GDM1 (cell line): ENCODE measurements at regions not wholly inside any gene's neighbourhood (a gene's known extent, or its start where the extent isn't known, plus 50 kb on each side); places are given as distances from the start of the nearest gene placed in this dataset.
"Not testable (repeated sequence)": the region's sequence is repeated elsewhere in the genome, so short reads cannot be mapped to it uniquely, and the experiment has no call there.

Source experiments
- DNase-seq: peaks from one replicate; lab custom pipeline; 2025; lab: John Stamatoyannopoulos, UW

DNA sequence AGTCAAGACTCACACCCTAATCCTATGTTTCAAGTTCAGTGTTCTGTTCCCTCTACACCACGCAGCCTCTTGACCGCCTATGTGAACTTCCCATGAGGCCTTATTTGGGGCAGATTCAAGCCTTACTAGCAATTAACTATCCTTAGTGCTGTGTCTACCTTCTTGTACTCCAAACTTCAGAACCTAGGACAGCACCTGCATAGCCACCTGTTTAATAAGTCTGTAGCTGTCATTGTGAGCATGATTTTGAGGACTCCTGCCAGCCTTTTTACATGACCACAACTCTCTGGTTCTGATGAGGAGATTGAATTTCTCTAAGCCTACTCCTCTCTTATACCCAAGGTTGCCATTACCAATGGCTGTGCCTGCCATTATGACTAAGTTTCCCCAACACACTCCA lies 50.8 kb upstream of the PCSK1 start:
- DNase-seq, result peak; percentile 5

DNA sequence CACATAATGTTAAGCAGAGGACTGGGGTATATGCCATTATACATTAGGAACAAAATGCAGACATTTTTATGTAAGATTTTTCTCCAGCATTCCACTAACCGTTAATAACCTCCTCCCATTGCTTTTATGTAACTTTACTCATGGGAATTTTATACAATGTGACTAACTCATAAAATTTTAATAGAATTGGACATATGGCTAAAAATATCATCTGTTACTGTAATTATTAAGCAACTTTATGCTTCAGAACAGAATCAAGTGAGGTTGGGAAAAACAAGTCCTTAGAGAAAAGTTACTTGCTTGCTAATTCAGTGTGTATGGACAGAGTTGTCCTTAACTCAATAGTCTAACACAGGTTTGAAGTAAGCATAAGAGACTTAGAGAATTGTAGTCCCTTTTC lies 54.8 kb upstream of the PCSK1 start:
- DNase-seq, result no peak

DNA sequence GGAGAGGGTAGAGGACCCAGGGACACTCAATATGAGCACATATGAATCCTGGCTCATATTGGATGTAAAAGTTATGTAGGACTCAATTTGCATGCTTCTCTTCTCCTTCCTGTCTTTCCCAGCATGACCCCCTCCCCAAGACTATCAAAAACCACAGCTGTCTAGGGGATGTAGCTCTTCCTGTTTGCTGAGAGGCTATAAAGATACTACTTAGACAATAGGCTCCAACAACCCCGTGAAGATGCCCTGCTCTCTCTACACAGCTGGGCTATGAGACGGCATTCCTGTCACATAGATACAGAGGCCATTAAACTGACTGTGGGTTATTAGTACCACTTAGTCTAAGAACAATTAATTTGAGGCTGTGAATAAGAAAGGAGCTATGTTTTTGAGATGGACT lies 56.5 kb upstream of the PCSK1 start:
- DNase-seq, result no peak

DNA sequence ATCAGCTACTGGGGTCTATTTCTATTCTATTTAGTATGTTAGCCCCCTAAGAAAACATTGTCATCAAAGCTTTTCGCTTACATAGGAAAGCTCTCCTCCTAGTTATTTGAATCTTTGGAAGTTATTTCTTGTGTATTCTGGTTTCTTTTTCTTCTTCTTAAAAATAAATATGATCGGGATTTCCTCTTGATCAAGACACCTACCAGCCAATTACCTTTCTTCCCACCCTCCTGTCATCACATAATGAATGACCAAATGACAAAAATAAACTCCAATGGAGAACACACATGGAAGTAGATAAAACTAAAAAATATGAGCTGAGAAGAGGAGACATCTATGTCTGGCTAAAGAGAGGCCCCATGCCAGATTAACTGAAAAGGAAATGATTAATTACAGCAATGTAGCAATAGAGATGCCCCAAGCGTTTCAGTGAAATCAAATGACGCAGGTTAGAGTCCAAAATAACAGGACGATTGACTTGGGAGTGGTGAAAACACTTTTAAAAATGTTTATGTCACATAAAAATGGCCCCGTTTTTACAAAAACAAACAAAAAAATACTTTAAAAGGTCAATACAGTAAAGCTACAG lies 59.5 kb upstream of the PCSK1 start:
- no peak for DNase-seq

DNA sequence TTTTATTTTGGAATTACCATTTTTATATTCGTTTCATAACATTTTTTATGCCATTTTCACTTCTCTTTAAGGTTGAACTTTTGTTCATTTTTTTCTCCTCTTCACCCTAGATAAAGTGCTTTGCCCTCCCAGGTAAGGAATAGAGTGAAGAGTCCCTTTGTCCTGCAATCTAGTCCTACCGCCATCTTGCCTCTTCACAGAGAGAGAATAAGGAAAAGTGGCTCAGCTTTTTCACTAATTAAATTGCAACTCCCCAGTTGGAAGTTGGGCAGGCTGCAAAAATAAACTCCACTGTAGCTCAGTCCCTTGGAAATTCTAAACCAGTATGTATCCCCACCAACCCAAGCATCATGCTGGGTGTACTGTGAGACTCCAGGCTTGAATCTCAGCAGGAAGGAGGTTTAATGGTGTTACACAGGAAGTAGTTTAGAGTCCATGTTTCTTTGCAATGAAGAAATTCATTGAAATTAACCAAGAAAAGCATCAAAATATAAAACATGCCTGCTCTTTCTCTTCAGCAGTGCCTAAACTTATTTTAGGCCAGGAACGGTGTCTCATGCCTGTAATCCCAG lies 60.3 kb upstream of the PCSK1 start:
- DNase-seq, result no peak

DNA sequence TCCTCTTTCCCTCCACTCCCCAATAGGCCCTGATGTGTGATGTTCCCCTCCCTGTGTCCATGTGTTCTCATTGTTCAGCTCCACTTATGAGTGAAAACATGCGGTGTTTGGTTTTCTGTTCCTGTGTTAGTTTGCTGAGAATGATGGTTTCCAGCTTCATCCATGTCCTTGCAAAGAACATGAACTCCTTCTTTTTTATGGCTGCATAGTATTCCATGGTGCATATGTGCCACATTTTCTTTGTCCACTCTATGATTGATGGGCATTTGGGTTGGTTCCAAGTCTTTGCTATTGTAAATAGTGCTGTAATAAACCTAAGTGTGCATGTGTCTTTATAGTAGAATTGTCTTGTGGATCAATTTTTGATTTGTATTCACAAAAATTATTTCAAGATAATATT lies 62.4 kb upstream of the PCSK1 start:
- not testable (repeated sequence) for DNase-seq

DNA sequence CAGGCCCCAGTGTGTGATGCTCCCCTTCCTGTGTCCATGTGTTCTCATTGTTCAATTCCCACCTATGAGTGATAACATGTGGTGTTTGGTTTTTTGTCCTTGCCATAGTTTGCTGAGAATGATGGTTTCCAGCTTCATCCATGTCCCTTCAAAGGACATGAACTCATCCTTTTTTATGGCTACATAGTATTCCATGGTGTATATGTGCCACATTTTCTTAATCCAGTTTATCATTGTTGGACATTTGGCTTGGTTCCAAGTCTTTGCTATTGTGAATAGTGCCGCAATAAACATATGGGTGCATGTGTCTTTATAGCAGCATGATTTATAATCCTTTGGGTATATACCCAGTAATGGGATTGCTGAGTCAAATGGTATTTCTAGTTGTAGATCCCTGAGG lies 64.0 kb upstream of the PCSK1 start:
- not testable (repeated sequence) for DNase-seq

DNA sequence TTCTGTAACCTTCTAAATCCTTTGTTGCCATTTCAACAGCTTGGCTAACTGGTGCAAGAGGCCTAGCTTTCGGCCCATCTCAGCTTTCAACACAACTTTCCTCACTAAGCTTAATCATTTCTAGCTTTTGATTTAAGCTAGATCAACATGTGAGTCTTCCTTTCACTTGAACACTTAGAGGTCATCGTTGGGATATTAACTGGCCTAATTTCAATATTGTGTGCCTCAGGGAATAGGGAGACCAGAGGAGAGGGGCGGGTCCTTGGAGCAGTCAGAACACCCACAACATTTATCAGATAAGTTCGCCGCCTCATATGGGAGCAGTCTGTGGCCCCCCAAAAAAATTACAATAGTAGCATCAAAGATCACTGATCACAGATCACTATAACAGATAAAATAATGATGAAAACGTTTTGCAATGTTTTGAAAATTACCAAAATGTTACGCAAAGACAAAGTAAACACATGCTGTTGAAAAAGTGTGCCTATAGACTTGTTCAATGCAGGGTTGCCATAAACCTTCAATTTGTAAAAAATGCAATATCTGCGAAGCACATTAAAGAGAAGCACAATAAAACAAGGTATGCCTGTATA lies 66.8 kb upstream of the PCSK1 start:
- DNase-seq, result no peak

DNA sequence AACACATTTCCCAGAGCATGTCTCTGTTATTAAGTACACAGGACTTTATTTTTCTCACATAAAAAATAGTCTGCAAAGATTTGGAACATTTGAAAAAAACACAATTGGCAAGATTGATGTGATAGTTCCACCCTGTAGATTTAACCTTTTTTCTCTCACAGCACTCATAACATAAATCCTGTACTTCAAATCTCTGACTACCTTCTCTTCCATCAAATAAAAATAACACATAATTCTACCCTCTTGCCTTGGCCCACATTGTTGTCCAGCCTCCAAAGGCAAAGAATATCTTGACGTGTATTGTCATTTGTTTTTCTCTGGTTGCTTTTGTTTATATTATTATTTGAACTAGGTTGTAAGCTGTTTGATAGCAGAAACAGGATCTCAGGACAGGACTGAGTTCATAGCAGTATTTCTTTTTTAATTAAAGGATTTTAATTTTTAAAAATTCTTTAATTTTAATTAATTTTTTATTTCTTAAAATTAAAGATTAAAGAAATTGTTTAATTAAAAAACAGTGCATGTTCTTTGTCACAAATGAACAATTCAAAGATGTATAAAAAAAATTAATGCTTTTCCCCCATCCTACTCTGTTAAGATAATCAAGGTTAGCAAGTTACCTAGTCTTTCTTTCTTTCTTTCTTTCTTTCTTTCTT lies 69.1 kb upstream of the PCSK1 start:
- DNase-seq, result no peak

DNA sequence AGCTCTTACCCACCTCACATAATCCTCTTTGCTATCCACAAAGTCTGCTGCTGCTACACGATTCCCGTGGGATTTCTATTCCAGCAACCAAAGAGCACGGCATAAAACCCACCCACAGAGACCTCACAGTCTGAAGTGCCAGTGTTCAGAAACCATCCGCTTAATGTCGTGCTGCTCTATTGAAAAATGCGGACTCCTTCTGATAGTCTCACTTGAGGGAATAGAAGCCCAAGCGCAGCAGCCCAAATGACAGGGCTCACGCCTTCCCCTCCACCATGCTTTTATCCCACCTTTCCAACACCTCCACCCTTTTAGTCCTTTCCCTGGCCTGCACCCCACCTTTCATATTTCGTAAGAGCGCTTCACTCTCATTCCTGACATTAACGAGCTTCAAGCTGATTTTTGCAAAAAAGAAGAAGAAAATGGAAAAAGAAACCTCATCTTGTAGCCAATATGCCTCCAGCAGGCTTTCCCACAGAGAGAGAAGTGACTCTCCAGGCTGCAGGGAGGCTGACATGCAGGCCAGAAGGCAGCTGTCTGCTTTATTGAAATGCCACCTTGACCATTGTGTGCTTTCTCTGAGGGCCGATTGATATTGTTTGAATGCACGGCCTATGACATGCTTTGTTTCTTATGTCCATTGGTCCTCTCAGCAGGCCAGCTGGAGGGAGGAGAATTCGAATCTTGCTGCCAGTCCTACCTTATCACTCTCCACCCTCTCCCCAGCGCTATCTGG lies 70.6 kb upstream of the PCSK1 start:
- DNase-seq, result no peak

DNA sequence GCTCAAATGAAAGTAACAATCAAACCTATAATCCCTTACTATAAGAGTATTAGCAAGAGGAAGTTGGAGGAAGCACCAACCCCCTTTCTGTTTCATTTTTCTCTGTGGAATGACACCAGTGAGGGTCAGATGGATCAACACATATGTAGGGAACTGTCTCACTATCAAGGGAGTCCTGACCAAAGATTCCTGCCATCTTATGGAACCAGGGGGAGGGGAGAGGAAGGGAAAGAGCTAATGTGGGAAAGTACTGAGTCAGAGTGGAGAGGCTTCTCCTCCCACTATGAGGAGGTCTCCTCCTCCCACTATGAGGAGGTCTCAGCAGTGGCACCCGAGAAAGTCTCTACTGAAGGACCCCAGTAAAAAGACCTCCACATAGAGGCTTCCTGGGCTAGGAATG lies 73.3 kb upstream of the PCSK1 start:
- DNase-seq, result no peak

DNA sequence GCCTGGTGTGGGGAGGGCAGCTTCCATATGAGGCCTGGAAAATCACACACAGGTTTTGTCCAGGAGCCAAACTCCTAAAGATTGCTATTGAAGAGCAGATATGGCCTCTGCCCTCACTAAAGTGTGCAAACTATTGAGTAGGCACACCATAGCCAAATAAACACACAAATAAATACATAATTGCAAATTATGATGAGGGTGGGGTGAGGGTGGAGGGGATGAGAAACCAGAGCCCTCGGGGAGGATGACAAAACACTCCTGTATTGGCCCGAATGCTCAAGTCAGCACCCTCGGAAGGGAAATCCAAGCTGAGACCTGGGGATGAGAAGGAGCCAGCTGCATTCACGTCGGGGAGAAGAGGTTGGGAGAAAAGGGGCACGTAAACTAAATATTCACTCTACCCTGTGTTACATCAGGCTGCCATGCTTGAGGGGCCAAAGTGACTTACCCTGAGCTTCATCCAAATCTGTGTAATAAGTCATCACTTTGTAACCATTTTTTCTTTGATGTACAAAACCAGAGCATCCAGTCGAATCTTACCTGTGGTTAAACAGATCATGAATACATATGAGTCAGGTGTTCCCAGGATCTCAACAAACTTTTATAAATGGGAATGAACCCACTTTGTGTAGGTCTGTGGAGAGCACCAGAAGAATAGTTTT lies 73.9 kb upstream of the PCSK1 start:
- DNase-seq, result no peak

DNA sequence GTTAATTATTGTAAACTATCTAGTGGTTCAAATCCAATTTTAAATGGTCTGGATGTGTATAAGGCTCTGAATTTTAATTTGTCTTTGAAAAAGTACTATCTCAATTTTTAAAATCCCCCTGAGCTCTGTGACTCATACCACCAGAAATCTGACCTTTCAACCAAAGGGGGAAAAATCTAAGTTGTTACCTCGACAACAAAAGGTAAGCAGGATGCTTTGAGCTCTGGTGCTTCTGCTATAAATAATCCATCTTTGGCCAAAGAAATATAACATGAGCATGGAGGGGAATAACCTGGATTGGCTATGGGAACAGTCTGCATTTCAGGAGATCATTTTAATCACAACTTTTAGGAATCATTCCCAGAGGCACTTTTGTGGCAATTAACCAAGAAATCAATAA lies 76.3 kb upstream of the PCSK1 start:
- DNase-seq, result no peak

DNA sequence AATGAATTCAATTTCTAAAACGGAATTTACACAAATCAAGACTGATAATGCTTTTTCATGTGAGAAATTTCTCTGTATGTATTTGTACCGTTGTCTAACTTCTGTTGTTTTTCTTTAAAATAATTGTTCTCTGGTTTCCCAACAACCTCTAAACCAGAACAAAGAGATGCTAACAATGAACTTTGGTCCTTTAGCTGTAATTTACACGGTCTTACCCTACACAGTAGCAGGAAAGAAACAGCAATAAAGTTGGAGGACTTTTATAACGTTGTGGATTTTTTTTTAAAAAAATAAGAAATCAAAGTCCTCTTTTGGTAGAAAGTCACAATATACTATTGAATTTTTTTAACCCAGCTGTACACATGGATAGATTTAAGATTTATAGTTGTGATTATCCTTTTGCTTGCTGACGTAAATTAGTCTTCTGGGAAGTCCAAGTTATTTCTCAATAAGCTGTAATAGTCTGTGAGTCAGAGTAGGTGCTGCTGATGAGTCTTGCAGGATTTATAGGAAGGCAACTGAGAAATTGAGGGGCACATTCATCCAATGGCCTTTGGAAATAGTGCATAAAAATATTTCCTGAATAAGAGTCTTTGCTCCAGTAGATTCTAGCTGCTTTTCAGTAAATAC lies 76.8 kb upstream of the PCSK1 start:
- DNase-seq, result no peak

DNA sequence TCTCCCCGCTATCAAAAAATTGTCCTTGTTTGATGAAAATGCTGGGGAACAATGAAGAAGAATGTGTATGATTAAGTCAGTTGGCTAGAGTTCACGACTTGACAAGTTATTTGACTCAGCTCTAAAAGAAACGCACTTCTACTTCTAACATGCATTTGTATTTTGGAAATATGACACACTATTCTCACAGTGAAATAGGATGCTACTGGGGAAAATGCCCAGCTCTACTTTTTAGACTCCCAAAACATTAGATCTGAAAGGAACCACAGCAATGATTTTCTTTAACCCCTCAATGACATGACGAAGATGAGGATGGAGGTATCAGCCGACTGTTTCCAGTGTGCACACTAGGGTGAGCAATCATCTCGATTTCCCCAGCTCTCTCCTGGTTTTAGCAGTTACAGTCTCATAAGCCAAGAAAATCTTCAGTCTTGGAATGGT lies 83.6 kb upstream of the PCSK1 start:
- no peak for DNase-seq

DNA sequence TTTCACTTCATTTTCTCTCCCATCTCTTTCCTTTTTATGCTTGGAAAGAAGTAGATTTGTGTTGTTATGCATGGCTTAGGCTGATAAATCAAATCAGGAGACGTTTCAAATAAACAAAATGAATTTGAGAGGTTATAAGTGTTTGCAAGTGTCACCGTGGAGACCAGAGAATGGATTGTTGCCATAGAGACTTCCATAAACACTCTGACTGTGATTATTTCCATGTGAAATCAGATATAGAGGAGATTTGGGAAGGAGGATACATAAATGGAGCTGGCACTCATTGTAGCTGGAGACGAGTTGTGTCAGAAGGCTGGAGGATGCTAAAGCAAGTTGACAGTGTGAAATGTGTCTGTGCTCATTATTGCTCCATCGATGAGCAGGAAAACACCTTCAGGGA lies 84.2 kb upstream of the PCSK1 start:
- no peak for DNase-seq

DNA sequence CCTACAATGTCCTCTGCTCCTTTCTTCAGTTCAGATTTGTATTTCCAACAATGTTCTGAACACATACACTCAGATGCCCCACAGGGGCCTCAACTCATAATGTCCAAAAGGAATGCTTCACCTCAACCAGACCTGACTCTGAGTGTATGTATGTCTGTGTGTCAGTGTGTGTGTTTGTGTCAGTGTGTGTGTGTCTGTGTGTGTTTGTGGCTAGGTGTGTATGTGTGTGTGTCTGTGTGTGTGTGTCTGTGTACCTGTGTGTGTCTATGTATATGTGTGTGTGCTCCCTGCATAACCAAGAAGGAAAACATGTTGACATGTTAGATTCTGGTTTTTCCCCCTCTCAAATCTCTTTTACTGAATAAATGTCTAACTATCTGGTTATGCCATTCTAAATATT lies 87.3 kb upstream of the PCSK1 start:
- DNase-seq, result no peak

DNA sequence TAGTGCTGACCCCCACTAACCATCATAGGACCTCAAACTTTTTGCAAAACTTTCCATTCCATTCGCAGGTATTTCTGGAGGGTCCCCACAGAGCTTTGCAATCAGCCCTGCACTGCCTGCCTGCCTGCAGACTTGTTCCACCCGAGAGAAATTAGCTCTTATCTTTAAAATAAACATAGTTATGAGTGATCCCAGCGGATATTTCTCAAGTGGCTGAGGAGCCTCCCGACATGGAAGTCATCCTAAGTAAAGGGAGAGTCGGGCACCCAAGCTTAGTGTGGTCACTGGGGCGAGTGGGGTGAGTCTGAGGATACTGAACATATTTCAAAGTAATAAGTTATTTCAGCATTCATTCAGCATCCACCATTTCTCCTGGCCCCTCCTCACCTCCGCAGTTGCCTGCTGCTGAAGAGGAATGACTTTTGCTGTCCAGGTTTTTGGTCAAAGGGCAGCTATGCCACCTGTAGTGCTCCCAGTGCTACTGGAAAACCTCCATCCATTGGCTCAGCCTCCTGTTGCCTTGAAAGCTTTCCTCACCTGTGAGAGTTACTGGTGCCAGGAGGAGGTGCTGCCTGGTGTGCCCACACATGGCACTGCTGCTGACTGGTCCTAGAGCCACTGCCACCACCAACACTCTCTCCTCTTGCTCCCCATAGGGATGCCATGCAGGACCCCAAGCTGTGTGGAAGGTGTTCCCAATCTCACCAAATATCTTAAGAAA lies 89.7 kb upstream of the PCSK1 start:
- no peak for DNase-seq

DNA sequence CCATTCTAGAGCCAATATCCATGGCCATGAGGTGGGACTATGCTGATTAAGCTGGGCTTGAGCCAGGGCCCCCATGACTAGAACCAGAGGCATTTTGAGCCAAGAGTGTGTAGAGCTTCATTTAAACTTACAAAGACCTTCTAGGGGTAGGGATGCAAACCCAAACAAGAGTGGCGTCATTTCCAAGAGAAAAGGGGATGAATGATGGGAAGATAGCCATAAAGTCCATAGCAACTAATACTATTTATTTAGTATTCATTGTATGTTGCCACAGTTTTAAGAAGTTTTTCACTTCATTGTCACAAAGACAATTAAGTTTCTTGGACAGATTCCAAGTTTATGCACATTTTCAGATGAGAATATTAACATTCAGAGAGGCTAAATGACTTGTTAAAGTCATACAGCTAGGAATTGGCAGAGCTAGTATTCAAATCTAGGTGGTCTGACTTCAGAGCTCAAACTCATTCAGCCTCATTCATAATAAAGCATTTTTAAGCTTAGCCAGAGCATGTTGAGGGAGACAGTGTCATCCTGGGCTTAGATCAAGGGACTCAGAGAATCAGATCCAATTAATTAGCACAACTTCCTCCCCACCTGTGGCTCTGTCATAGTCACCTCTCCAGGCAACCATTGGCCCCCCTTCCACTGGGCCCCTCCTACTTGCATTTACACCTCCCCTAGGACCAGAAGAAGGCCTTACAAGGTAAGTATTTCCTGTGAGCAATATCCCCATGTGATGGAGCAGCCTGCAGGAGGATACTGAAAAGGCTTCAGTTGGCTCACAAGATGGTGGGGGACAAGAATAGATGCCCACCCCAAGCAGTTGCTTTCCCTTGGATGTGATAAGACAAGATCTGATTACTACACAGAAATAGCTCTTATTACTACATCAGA lies 95.0 kb upstream of the PCSK1 start:
- no peak for DNase-seq

DNA sequence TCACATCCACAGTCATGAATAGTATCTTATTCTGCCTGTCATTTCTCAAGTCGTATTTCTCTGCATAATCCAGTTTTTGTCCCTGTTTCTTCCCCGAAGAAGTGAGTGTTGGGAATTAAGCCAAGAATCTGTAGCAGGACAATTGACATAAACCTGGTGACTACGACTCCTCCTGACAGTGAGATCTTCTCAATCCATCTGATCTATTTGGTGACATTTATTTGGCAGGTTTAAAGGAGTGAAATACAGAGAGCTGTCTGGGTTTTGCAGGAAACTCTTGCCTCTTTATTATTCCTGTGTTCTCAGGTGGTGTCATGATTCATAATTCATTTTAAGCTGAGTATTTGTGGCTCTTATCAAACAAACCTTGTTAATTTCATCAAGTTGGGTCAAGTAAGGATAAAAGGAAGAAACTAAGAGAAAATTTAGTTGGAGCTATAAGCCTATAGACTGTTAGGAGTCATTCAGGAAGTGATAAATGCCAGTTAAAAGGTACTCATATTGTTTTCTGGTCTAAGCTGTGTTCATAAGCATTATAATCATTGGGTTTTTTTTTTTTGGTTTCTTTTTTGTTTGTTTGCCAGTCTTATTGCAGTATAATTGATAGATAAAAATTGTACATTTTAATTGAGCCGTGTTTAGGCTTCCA lies 95.9 kb upstream of the PCSK1 start:
- no peak for DNase-seq
